SIG-M5 treated with dmso at 0.1 percent for 504 hours (cell line): ENCODE measurements at regions not wholly inside any gene's neighbourhood (a gene's known extent, or its start where the extent isn't known, plus 50 kb on each side); places are given as distances from the start of the nearest gene placed in this dataset.

Experiments
- DNase-seq: peaks from one replicate; lab custom pipeline; 2025; ENCODE audit not compliant: unreplicated experiment; lab: John Stamatoyannopoulos, UW

DNA sequence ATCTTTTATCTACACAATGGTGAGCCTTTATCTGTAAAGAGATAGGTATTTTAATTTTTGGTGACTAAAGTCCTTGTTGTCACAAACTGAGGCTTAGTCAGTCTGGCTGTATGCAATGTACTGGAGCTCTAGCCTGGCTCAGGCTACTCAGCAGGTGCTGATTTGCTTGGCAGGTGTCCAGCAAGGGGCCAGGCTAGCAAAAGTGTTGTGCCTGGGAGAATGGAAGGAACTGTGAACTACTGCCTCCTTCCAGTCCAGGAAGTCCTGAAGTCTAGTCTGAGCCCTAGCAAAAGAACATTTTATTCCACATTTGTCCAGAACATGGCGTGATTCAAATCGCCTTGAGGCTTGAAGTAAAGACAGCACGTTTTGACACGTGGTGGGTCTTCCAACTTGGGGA, 260.5 kb downstream of the CCDC85A start:
- no peak for DNase-seq

DNA sequence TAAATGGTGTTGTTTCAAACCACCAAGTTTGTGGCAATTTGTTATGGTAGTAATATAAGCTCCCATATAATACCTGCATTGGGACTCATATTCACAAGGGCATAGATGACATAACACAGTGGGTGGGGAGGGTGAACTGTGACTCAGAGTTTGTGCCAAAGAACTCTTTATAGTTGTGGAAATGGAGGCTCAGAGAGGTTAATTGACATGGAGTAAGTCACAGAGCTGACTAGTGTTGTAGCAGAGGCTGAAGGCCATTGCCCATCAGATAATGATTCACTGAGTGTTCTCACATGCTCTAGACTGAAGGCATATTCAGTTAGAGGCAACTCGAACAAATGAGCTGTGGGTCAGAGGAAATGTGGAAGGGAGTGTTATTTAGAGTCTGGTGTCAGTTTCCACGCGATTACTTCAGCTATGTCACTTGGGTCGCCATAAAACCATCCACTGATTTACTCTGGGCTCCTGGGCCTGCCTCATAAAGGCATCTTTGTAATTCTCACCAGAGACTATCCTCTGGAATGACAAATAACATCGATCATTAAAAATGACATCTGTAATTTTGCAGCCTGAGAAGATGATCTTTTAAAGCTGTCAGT, 264.7 kb downstream of the CCDC85A start:
- no peak for DNase-seq

DNA sequence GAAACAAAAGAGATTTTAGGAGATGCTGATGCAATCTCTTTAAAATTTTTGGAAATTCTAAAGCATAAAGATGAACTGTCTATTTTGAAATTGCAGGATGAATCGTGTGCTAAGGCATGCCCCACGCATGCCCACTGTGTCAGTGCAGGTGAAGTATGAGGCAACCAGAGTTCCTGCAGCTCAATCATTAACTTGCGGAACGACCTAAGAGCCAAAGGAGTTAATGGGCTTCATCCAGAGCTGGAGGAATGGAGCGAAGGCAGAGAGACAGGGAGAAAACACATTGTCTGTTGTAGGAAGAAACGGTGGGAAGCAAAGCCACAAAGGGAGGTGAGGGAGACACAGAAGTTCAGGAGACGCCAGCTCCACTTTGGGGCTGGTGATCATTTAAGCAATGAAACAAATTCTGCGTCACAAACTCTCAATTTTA, 265.2 kb downstream of the CCDC85A start:
- DNase-seq, result no peak

DNA sequence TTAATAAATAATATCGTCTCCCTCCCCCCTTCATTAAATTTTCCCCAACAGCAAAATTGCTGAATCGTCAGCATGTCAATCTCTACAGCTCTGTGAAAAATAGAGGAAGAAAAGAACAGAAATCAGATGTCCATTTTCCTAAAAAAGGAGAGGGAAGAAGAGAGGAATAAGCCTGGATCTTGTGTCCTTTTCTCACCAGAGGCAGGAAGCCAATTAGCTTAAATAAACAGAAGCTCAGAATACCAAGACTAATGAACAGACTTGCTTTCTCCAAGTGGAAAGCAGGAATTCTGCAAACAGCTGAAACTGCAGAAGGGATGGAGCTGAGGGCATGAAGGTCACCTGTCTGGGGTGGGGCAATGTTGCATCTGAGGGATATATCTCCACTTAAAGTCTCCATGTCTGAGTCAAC, 265.7 kb downstream of the CCDC85A start:
- no peak for DNase-seq

DNA sequence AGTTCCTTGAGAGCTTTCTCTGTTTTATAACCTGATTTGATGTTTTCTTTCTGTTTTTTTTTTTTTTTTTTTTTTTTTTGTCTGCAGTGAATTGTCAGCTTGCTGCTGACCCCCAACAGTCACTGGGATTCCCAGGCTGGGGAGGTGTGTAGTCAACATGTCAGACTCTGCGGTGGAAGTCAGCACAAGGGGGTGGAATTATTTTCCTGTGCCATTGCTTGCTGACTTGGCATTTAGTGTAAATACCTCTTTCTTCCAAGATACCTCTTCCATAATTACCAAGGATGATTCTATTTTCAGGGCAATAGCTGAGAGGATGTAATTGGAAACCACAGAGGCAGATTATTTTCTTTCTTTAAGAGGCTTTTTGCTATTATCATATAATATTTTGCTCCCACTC, 266.3 kb downstream of the CCDC85A start:
- DNase-seq, result no peak

DNA sequence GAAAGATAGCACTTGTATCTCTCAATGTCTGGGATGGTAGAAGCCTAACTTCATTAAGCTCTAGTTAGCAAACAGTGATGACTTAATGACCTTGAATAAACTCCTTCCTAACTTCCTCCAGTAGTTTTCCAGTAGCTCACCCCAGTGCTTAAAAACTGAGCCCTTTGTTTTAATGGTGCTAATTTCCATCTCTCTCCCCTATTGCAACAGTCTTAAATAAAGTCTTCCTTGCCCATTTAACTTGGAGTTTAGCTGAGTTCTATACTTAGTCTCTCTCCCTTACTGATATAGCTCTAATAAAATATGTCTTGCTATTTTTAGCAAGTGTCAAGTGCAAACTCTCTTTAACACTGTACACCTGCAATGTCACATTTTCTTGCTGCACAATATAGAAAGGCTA, 267.0 kb downstream of the CCDC85A start:
- no peak for DNase-seq

DNA sequence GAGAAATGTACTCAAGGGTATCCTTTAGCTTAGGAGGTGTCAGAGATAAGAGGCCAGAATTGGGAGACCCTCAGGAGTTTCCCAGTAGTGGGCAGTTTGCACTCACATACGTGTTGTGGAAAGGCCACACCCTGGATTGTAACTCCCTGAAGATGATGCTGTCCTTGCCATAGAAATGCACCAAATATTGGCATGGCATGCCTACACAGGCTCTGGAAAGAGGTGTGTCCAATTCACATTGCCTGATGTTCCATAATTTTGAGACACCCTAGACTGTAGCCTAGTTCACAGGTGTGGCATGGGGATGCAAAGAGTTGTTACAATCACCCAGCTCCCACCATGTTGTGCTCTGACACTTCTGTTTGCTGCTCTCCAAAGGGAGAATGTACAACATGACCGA, 271.9 kb downstream of the CCDC85A start:
- no peak for DNase-seq

DNA sequence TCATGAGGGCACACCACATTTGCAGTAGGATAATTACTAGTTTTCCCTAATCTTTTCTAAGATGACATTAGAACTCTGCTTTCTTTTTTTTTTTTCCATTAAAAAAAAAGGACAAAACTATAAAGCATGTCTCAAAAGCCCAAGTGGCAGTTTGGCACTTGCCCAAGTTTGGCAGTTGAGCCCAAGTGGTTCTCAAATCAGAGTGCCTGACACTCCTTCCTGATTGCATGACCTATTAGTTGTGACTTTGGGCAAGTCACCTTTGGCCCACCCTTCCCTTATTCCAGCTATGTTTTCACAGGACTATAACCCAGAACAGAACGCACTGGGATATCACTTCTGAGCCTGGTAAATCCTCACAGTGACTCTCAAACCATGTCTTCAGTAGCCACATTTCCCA, 273.0 kb downstream of the CCDC85A start:
- no peak for DNase-seq

DNA sequence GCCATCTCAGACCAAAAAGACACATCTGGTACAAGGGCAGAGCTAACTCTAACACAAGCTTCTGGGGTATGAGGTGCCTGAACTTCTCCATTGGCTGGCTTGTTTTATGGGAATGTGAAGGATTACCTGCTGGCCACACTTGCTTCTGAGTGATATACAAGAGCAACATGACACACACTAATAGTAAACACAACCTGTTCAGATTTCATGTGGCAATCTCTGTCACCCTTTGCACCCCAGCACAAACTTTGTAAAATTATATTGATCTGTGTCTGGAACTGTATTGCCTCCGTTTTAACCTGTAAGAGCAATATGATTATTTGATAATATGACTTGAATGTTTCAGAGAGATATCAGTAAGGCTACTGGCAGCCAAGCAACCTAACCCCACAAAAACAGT, 276.7 kb downstream of the CCDC85A start:
- no peak for DNase-seq

DNA sequence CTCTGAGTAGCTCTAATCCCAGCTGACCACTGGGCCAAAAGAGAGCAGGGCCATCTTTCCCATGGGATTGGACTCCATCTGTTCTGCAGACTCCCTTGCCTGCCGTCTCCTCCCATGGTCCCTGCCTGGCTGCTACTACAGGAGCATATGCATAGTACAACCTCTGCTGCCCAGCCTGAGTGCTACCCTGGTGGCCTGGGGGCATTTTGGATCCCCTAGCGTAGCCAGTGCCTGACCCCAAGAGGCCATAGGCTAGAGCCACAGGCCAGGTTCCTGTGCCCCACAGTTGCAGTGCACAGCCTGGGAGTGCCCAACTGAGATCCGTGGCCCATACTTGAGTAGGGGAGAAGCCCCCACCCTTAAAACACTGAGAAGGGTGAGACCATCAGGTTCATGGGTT, 280.3 kb downstream of the CCDC85A start:
- DNase-seq, result no peak

DNA sequence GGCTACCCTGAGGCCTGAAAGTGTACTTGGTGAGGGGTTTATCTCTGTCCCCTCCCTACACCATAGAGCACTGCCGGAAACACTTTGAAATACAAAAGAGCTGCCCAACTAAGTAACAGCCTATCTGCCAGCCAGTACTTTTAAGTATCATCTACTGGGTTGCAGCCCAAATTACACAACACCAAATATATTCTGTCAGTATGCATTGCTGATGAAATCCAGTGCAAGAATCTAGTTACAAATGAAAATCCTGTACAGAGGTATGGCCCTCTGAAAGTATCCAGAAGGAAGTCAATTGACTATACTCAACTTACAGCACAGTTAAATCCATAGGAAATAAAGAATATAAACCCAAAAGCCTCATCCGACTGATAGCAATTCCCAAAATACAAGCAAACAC, 280.8 kb downstream of the CCDC85A start:
- DNase-seq, result no peak

DNA sequence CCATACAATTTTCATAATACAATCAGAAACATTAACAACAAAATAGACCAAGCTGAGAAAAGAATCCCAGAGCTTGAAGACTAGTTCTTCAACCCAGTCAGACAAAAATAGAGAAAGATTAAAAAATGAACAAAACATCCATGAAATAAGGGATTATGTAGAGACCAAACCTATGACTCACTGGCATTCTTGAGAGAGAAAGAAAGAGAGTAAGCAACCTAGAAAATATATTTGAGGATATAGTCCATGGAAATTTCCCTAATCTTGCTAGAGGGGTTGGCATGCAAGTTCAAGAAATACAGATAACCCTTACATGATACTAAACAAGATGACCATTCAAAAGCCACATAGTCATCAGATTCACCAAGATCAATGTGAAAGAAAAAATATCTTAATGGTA, 281.7 kb downstream of the CCDC85A start:
- DNase-seq, result no peak

DNA sequence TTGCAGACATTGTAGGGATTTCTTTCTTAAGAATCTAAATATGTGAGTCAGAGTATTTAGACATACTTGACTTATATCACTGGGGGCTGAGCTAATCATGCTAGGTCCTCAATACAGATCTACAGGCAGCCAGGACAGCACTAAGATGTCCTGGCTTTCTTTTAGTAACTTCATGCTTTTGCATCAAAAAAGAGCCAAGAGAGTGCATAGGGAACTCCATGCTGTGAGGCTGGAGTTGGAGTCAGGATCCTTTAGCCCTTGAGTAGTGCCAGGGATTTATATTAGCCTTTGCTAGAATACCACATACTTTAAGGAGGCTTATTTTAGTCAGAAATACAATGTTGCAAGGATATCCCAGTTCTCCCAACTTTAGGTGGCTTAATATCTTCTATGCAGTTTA, 289.7 kb downstream of the CCDC85A start:
- no peak for DNase-seq

DNA sequence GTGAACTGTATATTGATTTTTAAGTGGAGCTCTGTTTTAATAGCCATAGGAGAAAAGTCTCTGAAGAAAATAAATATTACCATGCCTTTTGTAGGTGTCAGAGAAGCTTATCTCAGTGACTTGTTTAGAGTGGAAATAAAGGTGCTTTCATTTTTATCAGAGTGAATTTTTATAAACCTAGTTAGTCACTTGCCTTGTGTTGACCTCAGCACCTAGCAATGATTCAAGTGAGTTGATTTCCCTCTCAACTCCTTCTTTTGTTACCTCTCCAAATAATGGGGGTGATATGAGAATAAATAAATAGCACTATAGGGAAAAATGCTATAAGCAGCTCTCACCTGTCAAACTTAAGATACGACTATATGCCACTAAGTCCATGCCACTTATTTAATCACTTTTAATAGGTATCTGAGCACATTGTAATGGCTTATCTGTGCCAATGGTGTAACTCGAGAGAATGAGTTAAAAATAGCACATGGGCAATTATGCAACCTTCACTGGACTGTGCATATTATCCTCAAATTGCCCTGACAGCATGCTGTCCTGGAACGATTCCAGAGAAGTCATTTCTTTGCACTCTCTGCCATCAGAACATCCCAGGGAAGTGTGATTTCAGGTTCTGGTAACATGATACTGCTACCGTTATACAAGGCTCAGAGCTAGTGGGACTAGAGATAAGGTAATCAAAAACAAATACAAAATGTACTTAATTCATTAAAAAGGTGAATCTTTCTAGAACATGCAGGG, 290.8 kb downstream of the CCDC85A start:
- DNase-seq, result no peak

DNA sequence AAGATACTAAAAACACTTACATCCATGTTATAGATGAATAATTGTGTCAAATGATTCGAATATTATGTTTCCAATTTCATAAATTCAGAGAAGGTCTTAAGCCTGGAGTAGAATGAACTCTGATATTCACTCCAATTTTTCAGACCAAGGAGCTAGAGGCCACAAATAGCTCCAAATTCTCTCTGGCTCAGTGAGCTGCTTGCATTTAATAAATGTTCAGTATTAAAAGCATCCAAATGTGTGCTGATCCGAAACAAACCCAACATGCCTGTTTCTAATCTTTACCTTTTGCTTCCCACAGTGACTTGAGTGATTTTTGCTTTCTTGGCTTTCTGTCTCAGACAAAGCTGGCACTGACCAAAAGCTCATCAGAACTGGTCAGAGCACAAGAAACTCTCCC, 291.4 kb downstream of the CCDC85A start:
- no peak for DNase-seq

DNA sequence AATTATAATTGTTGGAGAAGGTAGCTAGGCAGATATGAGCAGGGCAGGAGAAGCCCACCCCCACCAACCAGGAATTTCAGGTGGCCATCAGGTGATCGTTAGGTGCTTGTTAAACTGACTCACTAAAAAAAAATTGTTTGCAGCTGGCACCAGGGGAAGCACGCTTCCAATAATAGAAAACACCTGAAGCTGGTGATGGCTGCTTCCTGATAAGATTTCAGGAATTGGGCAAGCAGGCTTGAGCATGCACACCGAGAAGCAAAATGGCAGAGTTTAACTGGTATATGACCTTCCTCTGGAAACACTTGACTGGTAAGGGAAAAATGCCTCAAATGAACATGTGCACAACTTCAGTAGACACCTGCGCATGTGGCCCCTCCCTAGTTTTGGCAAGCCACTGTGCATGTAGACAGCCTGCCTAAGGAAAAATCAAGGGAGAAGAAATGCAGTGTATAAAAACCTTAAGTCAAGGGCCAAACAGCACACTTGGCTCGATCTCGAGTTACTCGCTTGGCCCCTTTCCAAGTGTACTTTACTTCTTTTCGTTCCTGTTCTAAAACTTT, 292.8 kb downstream of the CCDC85A start:
- no peak for DNase-seq

DNA sequence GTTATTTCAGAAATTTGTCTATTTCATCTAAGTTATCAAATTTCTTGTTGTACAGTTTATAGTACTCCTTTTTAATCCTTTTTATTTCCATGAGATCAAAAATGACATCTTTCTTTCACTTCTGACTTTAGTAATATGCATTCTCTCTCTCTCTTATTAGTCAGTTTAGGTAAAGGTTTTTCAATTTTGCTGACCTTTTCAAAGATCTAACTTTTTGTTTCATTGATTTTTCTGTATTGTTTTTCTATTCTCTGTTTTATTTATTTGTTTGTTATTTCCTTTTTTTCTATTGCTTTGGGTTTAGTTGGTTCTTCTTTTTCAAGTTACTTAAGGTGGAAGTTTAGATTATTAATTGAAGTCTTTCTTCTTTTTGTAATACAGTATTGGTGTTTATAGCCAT, 294.2 kb downstream of the CCDC85A start:
- no peak for DNase-seq

DNA sequence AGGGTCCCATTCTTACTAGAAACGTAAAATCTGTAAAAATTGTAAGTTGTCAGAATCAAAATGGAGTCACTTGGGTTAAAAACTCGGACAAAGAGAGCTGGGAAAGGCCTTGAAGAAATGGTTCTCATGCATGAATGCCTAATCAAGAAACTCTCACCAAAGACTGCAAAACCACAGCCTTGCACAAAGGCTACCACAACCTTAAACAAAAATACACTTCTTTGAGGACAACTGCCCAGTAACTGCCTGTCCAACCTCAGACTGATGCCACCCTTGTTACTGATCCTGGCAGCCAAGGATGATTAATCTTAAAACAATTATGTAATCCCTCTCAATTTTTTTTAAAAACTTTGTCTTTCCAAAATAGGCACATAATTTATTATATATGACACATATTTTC, 299.3 kb downstream of the CCDC85A start:
- DNase-seq, result no peak

DNA sequence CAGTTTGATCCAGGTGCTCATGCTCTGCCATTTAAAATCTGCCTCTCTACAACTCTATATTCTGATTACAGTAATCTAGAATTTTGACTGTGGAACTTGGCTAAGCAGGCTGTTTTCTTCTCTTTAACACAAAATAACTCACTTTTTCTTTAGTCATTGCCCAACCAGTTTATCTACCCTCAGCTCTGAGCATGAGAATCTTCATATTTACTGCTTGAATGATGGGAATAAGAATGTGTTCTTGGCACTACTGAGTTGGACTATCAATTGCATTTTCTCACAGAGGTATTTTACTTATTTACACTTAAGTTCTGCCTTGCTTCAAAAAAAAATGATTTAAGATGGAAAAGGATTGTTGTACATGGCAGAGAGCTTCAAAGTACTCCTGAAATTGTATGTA, 301.1 kb downstream of the CCDC85A start:
- no peak for DNase-seq

DNA sequence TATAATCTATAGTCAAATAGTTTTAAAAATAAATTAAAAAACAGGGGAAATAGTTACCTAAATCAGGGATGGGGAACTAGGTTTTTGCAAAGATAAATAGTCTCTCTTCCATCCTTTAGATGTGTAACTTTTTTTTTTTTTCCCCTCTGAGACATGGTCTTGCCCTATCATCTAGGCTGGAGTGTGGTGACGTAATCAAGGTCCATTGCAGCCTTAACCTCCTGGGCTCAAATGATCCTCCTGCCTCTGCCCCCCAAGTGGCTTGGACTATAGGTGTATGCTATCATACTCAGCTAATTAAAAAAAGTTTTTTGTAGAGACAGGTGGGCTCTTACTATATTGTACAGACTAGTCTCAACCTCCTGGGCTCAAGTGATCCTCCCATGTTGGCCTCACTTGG, 316.5 kb downstream of the CCDC85A start:
- no peak for DNase-seq

DNA sequence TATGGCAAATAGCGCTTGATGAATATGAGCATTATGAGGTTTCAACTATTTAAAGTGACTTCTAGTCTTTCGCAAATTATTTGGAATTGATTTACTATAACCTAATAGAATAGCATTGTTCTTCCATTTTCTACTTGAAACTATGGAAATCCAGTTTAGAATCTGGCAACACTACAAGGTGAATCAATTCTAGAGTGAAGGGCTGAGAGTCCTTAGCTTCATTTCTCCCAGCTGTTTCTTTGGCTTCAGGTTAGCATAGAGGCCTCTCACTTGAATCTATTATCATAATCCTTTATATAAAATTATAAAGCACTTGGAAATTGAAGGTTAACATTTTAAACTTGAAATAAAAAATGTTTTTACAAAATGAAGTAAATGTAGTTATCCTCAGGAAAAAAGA, 318.8 kb downstream of the CCDC85A start:
- no peak for DNase-seq

DNA sequence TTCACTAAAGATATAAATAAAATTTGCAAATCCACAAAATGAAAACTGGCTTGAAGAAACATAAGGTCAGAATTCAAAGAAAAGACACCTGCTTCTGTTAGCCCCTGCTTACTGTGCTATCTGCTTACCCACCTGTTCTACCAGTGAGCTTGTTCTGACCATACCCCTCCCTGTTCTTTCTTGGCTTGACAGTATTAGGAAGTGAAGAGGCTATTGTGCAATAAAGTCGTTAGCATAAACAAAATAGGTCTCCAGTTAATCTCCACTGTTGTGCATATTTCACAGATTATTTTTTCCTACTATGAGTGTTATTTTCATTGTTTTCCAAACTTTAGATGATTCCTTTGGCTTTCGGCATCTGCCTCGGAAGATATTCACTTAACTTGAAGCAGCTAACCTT, 322.1 kb downstream of the CCDC85A start:
- DNase-seq, result peak; percentile 3

DNA sequence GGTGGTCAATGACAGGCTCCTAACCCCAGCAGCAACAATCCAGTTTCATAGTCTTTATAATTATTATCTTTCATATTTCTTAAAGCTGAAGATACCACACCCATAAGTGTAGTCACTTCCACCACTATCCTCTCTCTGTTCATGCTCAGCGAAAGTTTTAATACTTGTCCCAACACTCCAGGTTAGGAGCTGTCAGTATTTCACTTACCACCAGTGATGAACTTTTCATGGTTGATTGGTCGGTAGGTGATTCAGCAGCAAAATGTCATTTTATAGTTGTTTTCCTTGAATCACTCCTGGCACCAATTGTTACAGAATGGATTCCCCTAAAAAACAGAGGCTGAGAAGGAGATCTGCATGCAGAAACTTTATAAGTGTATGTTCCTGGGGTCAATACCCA, 324.9 kb downstream of the CCDC85A start:
- no peak for DNase-seq
